ENCODE measurements at regions not wholly inside any gene's neighbourhood (a gene's known extent, or its start where the extent isn't known, plus 50 kb on each side); places are given as distances from the start of the nearest gene placed in this dataset.

GRCh38 chr4:151561551-151562256 is 152.7 kb downstream of the FHIP1A start:
- TF ChIP-seq, protein P1, sequence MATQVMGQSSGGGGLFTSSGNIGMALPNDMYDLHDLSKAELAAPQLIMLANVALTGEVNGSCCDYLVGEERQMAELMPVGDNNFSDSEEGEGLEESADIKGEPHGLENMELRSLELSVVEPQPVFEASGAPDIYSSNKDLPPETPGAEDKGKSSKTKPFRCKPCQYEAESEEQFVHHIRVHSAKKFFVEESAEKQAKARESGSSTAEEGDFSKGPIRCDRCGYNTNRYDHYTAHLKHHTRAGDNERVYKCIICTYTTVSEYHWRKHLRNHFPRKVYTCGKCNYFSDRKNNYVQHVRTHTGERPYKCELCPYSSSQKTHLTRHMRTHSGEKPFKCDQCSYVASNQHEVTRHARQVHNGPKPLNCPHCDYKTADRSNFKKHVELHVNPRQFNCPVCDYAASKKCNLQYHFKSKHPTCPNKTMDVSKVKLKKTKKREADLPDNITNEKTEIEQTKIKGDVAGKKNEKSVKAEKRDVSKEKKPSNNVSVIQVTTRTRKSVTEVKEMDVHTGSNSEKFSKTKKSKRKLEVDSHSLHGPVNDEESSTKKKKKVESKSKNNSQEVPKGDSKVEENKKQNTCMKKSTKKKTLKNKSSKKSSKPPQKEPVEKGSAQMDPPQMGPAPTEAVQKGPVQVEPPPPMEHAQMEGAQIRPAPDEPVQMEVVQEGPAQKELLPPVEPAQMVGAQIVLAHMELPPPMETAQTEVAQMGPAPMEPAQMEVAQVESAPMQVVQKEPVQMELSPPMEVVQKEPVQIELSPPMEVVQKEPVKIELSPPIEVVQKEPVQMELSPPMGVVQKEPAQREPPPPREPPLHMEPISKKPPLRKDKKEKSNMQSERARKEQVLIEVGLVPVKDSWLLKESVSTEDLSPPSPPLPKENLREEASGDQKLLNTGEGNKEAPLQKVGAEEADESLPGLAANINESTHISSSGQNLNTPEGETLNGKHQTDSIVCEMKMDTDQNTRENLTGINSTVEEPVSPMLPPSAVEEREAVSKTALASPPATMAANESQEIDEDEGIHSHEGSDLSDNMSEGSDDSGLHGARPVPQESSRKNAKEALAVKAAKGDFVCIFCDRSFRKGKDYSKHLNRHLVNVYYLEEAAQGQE (IDR thresholded peaks at IDR 0.05): no peak
- TF ChIP-seq TAF1 (conservative IDR thresholded peaks at IDR 0.05) (no peak), CTCF (IDR thresholded peaks at IDR 0.05; ENCODE audit: low read depth, low read length, missing input control) (no peak), GABPA (IDR thresholded peaks at IDR 0.05 in 1 of 2, conservative IDR thresholded peaks at IDR 0.05 in 1 of 2) (no peak), SP1 (IDR thresholded peaks at IDR 0.05) (no peak), YY1 (IDR thresholded peaks at IDR 0.05) (no peak), RAD21 (IDR thresholded peaks at IDR 0.05) (no peak)
